HT1080 (cell line): ENCODE measurements at regions not wholly inside any gene's neighbourhood (a gene's known extent, or its start where the extent isn't known, plus 50 kb on each side); places are given as distances from the start of the nearest gene placed in this dataset.

Experiments used
- DNase-seq: peaks from one replicate; pipeline ENCODE4 v3.0.0-alpha.2; 2015; ENCODE audit warnings: low read depth

DNA sequence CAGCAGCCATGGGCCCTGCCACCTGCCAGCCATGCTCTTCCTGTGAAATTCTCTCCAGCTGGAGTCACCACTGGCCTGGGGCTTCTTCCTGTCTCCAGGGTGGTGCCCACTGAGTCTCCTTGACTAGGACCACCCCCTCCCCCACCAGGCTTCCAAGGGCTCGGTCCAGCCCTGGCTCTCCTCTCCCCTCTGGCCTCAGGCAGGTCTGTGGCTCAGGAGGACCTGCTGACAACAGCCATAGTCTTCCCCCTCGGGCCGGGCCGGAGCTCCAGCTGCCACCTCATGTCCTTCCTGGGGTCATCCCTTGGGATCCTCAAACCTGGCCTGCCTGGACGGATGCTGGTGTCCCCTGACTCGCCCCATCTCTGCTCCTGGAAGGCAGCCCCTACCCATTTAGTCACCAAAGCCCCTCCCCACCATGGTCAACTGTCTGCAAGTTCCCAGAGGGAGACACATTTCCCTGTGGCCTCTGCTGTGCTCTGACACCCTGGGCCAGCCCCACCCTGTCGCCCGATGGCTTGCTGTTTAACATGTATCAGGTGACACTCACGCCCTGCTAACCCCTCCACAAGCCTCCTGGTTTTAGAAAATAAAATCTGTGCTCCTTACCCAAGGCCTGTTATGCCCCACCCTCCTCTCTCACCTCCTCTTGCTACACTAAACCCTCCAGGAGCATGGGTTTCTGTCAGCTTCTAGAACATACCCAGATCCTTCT lies 186.2 kb downstream of the RBFOX3 start:
- no peak for DNase-seq

DNA sequence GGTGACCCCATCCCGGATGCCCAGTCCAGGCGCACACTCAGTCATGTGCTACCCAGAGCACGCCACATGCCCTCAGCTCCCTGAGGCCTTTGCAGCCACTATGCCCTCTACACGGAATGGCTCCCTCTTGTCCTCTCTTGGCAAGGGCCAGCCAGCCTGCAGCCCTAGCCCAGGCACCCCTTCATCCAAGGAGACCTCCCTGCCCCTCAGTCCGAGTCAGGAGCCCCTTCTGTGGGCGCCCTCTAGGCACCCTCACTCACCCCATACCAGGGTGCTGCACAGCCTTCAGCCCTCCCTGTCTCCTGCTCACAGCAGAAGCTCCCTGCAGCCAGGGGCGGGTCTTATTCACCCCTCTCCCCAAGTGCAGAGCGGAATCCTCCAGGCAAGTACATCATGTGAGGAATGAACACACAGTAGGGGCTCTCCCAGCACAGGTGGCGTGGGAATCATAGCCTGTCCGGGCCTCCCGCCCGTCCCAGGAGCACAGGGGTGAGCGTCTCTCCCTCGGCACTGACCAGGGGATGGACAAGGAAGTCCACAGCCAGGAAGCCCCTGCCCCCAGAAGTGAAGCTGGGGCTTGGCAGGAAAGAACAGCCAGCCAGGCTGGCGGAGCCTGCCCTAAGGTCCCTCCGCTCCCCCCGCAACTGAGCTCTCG lies 186.9 kb downstream of the RBFOX3 start:
- DNase-seq: no peak

DNA sequence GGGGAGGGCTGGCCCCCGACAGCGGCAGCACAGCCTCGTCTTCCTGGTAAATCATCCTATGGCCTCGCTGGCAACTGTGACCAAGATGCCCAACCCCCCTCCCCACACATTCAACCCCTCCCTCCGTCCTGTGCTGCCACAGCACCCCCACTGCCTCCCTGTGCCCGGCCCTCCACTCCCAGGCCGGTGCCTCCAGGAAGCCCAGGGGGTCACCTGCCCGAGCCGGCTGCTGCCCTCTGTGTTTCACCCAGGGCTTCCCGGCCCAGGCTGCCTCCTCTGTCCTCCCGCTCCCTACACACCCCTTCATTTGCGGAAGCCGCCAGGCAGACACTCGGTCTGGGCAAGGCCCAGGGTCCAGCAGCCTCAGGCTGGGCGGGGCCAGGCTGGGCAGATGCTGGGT lies 188.6 kb downstream of the RBFOX3 start:
- DNase-seq: no peak

DNA sequence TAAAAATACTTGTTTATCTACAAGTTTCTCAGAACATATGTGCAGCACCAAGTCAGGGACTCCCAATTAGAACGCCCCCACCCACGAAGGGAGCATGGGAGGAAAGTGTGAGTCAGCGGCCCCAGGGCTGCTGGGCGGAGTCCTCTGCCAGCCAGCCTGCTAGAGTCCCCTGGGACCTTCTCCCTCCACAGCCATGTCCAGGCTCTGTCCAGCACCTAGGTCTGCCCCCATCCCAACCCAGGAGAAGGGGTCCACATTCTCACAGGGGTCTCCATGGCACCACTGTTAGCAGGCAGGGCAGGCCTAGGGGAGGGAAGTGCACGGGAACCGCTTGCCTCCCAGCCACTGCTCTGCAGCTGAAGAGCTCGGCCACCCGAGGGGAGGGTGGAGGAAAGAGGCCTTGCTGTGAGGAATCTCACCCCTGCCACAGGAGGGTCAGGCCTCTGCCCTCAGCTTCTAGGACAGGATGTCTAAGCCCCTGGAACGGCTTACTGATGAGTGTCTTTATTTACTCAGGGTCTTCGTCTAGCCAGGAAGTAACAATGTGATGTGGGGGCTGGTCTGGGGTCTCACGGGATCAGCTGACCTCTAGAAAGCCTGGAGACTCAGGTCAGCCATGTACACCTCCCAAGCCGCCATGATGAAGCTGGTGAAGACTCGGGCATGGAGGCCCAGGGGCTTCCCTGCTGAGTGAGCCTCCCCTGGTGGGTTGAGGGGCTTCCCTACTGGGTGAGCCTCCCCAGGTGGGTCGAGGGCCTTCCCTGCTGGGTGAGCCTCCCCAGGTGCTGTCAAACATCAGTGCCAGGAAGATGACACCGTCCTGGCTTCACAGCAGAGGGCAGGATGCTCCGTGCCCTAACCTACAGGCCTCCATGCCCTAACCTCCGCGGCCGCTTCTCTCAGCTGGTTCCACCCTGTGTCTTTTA lies 190.3 kb downstream of the RBFOX3 start:
- DNase-seq: no peak

DNA sequence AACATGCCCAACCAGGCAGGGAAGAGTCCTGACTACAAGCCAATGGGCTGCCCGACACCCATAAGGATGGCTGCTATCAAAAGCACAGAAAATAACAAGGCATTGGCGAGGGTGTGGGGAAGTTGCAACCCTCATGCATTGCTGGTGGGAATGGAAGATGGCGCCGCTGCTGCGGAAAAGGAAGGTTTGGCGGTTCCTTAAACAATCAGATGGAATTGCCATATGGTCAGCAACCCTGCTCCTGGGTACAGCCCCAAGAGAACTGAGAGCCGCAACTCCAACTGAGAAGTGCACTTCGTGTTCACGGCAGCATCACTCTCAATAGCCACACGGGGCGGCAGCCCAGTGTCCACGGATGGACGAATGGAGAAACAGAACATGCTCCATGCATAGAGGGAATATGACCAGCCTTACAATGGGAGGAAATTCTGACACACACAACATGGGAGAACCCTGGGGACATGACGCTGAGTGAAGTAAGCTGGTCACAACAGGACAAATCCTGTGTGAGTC lies 193.3 kb downstream of the RBFOX3 start:
- DNase-seq: no peak

DNA sequence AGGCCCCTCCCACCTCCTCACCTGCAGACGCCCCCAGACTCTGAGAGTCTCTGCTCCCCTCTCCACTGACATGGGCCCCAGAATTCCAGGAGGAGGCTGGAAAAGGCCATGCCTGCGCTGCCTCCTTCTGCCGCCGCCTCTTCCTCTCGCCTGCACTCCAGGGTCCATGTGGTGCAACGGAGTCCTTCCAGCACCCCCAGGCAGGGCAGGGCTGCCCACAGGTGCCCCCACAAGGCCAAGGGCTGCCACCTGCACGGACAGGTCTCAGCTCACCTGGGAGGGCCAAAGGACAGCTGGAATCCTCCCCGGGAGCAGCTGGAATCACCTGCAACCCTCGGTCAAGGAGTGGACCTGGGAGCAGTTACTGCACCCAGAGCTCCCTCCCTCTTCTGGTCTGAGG lies 194.9 kb downstream of the RBFOX3 start:
- no peak for DNase-seq

DNA sequence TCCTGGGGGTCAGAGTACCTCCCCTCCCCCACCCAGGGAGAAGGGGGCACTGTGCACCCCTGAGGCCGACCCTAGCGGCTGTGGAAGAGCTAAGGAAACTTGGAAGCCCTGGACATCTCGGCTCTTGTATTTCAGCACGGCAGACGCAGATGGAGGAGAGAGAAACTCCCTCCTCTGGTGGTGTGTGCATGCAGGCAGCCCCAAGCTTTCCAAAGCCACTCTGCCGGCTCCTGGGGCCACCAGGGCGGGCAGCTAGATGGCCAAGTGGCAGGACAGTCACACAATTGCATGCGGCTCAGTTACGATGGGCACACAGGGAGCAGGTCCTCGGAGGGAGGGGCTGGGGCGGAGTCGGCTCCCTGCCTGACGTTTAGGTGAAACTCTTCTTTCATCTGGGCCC lies 195.5 kb downstream of the RBFOX3 start:
- no peak for DNase-seq

DNA sequence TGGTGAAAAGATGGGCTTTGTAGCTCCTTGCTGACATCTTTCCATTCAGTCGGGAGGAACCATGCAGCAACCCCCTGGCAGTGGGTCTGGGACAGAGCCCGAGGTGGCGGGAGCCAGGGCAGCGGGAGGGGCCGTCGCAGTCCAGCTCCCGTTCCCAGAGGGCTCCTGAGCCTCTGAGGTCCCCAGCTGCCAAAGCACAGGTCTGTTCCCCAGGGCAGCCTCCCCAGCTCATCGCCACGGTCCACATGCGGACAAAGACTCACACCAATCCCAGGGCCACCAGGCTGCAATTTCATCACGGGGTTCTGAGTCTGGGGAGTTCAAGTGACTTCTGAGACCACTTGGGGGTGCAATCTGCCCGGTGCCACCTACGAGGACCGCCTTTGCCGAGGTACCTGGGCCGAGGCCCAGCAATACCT lies 196.0 kb downstream of the RBFOX3 start:
- DNase-seq: no peak

DNA sequence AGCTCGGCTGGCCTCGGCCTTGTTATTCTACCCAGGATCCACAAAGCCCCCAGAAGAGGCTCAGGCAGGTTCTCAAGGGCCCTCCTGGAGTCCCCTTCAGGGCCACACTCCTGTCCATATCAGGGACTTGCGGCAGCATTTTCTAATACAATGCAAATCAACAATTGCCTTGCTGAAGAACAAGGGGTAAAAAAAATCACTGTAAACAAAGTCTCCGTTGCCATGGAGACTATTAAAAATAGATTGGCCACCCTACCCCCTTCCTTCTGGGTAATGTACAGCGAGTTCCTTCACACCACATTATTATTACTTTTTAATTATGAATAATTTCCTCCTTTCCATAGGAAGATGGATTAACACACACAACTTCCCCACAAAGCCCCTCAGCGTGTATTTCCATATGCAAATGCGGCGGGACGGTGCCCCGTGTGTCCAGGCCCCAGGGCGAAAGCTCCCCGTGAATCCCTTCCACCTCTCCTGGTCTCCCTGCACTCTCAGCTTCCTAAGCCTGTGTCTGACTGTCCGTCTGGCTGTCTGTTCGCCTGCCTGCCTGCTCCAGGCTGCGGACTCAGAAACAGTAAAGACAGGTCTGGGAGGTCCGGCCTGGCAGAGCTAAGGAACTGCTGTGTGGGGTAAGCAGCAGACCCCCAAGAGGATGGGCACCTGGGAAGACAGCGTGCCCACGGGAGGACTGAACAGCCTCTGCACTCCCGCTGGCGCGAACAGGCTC lies 196.6 kb downstream of the RBFOX3 start:
- no peak for DNase-seq

DNA sequence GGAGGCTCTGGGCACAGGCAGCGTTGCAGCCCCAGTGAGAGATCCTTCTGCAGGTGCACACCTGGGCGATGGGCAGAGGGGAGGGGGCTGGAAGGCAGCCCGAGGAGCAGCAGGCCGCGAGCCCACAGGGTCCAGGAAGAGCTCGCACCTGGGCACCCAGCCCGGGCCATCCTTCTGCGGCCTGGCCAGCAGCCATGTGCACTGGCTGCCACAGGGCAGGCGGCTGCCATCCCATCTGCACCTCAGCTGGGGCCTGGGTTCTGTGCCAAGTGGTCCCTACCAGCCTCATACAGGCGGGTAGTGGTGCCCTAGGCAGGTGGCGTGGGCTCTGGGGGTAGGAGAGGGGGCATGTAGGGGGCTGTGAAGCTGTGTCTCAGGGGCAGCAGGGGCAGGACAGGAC lies 197.2 kb downstream of the RBFOX3 start:
- no peak for DNase-seq

DNA sequence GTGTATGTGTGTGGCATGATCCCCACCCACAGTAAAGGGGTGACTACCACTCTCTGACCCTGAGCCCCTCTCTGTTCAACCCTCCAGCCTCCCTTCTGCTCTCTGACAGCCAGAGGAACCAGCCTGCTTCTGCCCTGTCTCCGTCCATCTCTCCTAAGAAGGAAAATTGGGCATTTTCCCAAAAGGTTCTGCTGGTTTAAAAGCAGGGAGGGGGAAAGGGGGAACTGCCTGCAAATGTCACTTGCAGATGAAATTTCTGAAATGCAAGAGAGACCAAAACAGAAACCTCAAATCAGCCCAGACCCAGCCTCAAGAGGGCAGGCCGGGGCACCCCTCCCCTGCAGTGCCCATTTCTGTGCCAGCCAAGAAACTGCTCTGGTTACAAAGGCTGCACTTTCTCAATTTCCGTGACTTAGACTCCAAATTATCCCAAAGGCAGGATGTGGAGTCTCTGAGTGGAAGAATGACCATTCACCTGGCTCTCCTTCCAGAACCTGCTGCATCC lies 197.9 kb downstream of the RBFOX3 start:
- DNase-seq: no peak

DNA sequence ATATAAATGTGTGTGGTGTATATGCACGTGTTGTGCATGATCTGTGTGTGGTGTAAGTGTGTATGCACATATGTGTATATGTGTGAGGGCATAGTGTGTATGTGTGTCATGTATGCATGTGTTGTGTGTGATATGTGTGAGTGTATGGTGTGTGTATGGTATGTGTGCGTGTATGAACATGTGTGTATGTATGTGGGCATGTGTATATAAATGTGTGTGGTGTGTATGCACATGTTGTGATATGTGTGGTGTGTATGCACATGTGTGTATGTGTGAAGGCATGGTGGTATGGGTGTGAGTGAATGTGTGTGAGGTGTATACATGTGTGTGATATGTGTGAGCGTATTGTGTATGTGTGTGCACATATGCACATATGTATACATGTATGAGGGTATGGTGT lies 198.7 kb downstream of the RBFOX3 start:
- no peak for DNase-seq

DNA sequence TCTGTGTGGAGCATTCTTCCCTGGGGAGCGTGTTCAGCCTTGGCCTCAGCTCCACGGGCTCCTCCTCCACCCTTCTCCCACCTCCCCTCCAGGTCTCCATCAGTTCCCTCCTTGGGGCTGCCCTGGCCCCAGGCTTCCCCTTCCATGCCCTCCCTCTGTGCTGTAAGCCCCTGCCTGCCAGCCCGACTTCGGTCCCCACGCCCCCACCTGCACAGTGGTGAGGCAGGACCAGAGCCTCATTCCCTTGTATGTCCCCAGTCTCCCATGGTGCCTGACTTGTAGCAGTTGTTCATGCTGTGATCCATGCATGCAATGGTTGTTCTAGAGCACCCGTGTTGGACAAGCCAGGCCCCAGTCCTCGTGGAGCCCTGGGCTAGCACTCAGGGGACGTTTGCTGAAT lies 199.4 kb downstream of the RBFOX3 start:
- DNase-seq: no peak

DNA sequence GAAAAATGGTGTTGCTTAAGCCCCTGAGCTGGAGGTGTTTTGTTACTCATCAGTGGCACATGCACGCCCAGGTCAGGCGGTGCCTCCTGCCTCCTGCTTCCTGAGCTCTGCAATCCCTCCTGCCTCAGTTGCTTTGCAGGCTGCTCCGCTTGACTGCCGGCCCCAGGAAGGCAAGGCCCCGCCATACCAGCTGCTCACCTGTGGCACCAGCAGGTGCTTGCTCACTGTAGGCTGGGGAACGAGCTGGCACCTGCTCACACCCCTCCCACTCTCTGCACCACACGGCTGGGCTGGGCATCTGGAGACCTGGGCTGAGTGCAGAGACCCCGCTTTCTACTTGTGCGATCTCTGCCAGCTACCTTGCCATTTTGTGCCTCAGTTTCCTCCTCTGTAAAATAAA lies 200.2 kb downstream of the RBFOX3 start:
- DNase-seq: no peak

DNA sequence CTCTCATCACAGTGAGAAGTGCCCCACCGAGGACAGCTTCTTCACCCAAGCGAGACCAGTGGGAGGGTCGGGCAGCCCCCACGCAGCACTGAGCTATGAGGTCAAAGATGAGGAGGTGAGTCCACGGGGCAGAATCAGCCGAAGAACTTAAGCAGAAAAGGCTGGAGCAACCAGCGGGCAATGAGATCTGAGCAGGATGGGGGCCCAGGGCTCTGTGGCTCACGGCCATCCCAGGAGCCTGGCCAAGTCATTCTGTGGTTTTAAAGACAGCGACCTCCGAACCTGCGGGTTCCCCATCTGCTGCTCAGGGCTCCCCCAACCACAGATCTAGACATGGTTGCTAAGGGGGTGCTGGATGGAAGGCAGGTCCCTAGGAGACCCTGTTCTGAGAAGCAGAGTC lies 202.6 kb downstream of the RBFOX3 start:
- DNase-seq: no peak

DNA sequence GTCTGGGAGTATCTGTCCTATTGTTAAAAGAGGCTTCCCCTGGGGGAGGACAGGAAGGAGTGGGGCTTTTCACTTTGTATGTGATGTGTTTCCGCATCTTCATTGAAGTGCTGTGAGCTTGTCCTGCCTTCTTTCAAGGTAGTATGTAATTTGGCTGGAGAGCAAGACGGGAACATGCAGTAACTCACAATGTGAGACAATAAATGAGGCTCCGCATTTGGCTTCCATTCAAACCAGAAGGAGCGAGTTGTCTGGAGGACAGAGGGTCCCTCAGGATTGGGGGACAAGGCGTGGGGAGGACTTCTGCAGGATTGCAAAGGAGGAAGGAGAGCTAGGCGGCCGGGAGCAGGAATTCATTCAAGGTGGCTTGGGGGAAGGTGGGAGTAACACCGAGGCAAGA lies 203.5 kb downstream of the RBFOX3 start:
- no peak for DNase-seq

DNA sequence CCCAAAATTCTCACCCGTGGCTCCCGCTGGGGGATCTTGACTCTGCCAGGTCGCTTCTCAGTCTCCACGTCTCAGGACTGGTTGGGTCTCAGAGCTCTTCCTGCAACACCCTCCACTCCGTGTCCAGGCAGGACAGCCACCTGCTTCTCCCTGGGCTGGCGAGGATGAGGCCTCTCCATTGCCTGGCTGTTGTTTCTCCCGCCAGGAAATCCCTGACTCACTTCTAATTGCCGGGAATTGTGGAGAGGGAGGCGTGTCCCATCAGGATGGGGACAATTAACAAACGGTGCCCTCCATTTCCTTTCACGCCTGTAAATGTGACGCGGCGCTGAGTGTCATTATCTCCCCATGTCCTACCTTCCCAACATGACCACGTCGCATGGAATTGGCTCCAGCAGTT lies 204.5 kb downstream of the RBFOX3 start:
- DNase-seq: no peak

DNA sequence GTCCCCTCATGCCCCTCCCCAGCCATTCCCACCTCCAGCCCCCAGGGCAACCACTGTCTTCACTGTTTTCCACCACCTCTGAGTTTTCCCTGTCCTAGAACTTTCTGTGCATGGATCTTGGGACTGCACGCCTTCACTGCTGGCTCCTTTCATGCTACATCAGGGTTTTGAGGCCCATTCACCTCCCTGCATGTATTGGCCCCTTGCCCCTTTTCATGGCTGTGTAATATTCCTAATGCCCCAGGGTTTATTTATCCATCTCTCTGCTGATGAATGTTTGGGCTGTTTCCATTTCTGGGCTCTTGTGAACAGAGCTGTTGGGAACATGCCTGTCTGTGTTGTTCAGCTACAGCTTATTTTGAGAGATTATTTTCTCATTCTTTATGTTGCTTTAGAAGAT lies 205.0 kb downstream of the RBFOX3 start:
- DNase-seq: no peak

DNA sequence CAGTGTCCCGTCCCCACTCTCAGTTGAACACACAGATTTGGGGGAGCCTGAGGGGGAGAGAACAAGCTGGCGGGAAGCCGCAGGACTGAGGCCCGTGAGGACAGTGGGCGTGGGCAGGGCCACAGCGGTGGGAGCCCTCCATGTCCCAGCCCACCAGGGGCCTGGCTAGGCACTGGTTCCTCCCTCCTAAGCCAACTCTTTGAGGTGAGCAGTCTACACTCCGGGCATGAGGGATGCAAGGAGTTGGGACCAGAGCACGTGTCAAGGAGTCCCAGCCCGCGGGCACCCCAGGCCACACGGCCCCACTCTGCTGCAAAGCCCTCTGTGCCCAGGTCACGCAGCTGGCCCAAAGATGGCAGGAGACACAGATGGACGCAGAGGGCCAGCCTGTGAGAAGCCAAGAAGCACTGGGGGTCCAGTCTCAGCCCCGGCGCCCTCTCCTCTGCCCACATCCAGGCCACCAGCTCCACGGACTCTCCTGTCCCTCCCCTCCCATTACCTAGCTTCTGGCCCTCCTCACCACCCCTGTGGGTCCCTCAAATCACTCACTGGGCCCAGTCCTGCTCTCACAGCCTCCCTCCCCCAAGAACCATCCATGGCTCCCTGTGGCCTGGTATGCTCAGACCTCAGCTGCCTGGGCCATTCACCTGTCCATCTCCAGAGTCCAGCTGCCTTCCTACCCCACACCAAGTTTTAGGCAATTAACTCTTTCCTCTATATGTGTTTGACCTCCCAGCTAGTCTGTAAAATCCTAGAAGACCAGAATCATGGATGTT lies 206.5 kb downstream of the RBFOX3 start:
- no peak for DNase-seq
